Adrenal gland (tissue), 5 donors: ENCODE measurements at regions not wholly inside any gene's neighbourhood (a gene's known extent, or its start where the extent isn't known, plus 50 kb on each side); places are given as distances from the start of the nearest gene placed in this dataset.
"Not testable (repeated sequence)": the region's sequence is repeated elsewhere in the genome, so short reads cannot be mapped to it uniquely, and the experiment has no call there.

ENCODE experiments used
- CTCF ChIP-seq, 6 experiments: fragments of 450-650 bp in 4 of 6; fragments of 200-600 bp in 2 of 6; sonication (generic) in 1 of 6; IDR thresholded peaks; 1 replicate in 5 of 6; 2 replicates in 1 of 6; pipeline versions ENCODE4 v1.5.1 to v1.8.0; 2016 to 2021; ENCODE audit warnings: antibody characterized with exemption in 6 of 6, mild to moderate bottlenecking in 2 of 6, moderate library complexity in 1 of 6
- POLR2A ChIP-seq, 2 donors: fragments of 450-650 bp; IDR thresholded peaks; one replicate each; pipeline ENCODE4 v1.6.1; 2017; ENCODE audit warnings: antibody characterized with exemption in 2 of 2, mild to moderate bottlenecking in 2 of 2, moderate library complexity in 1 of 2
- donor health status: DM: no; HTN: no; CAD: no.

GRCh38 chr11:67737562-67738080, 63.2 kb upstream of the ALDH3B2 start:
- not testable (repeated sequence) for TF ChIP-seq CTCF, POLR2A (IDR thresholded peaks at IDR 0.05)
